Mesendoderm (in vitro differentiated cells): ENCODE measurements at regions not wholly inside any gene's neighbourhood (a gene's known extent, or its start where the extent isn't known, plus 50 kb on each side); places are given as distances from the start of the nearest gene placed in this dataset.

Experiments
- DNase-seq: peaks from one replicate; pipeline ENCODE4 v3.0.0; 2013
- H2AK5ac ChIP-seq: 2 replicates; pipeline ENCODE4 v1.6.1; 2013; ENCODE audit warnings: low read length, inconsistent platforms
- H2BK120ac ChIP-seq: 2 replicates; pipeline ENCODE4 v1.6.1; 2013; ENCODE audit warnings: low read depth, mild to moderate bottlenecking, low read length, moderate library complexity, mixed read lengths
- H2BK15ac ChIP-seq: replicated peaks from 2 replicates; pipeline ENCODE4 v1.6.1; 2013; ENCODE audit warnings: low read depth, mild to moderate bottlenecking, moderate library complexity
- H2BK5ac ChIP-seq: 2 replicates; pipeline ENCODE4 v1.6.1; 2013; ENCODE audit warnings: low read length, inconsistent platforms
- H3K18ac ChIP-seq: 2 replicates; pipeline ENCODE4 v1.6.1; 2013; ENCODE audit warnings: mild to moderate bottlenecking, low read length, mixed read lengths
- H3K23ac ChIP-seq: one replicate; pipeline ENCODE4 v1.6.1; 2013; ENCODE audit warnings: low read length
- H3K27ac ChIP-seq: 2 replicates; pipeline ENCODE4 v1.5.1; 2013; ENCODE audit warnings: low read depth, mild to moderate bottlenecking, inconsistent platforms, low read length, moderate library complexity
- H3K27me3 ChIP-seq: 2 replicates; pipeline ENCODE4 v1.6.1; 2013; ENCODE audit warnings: low read length, control low read depth, mild to moderate bottlenecking, inconsistent platforms; ENCODE audit not compliant: insufficient read depth, poor library complexity
- H3K36me3 ChIP-seq: 2 replicates; pipeline ENCODE4 v1.6.1; 2013; ENCODE audit warnings: low read length, inconsistent platforms; ENCODE audit not compliant: control insufficient read depth, insufficient read depth
- H3K4ac ChIP-seq: one replicate; pipeline ENCODE4 v1.6.1; 2013; ENCODE audit warnings: low read depth, mild to moderate bottlenecking, low read length, moderate library complexity
- H3K4me1 ChIP-seq: 2 replicates; pipeline ENCODE4 v1.6.1; 2013; ENCODE audit warnings: low read depth, low read length, inconsistent platforms; ENCODE audit not compliant: control insufficient read depth
- H3K4me2 ChIP-seq: 2 replicates; pipeline ENCODE4 v1.6.1; 2013; ENCODE audit warnings: low read length
- H3K4me3 ChIP-seq: 2 replicates; pipeline ENCODE4 v1.5.1; 2013; ENCODE audit warnings: mild to moderate bottlenecking, low read length
- H3K56ac ChIP-seq: one replicate; pipeline ENCODE4 v1.6.1; 2013; ENCODE audit warnings: low read length
- H3K79me1 ChIP-seq: 2 replicates; pipeline ENCODE4 v1.6.1; 2013; ENCODE audit warnings: low read length, inconsistent platforms
- H3K79me2 ChIP-seq: 2 replicates; pipeline ENCODE4 v1.6.1; 2013; ENCODE audit warnings: mild to moderate bottlenecking, low read length; ENCODE audit not compliant: control insufficient read depth, insufficient read depth
- H3K9ac ChIP-seq: 2 replicates; pipeline ENCODE4 v1.6.1; 2013; ENCODE audit warnings: low read length, inconsistent platforms
- H4K5ac ChIP-seq: one replicate; pipeline ENCODE4 v1.6.1; 2013; ENCODE audit warnings: low read length
- H4K8ac ChIP-seq: one replicate; pipeline ENCODE4 v1.6.1; 2013; ENCODE audit warnings: low read depth, mild to moderate bottlenecking, control low read depth, low read length, moderate library complexity
- WGBS: extraction: QIAGEN DNeasy Blood & Tissue Kit; methylation state at CpG from one replicate; pipeline ENCODE4 v1.1.7; 2013; ENCODE audit warnings: low lambda C conversion rate, missing lambda C conversion rate; ENCODE audit not compliant: insufficient coverage; ENCODE audit errors: extremely low coverage; 5-methylcytosine and 5-hydroxymethylcytosine counted together

- no peak overlapping the region for H2BK5ac ChIP-seq
- H3K23ac ChIP-seq, result no peak overlapping the region
- DNase-seq, result no peak
- H3K9ac ChIP-seq, result no peak overlapping the region
- no peak overlapping the region for H3K18ac ChIP-seq
- H2BK15ac ChIP-seq, result no peak overlapping the region
- no peak overlapping the region for H3K4me2 ChIP-seq
- no peak overlapping the region for H4K5ac ChIP-seq
- H3K4me3 ChIP-seq, result no peak overlapping the region
- H3K27me3 ChIP-seq, result no peaks in the 10 kb centered on the region
- H2BK120ac ChIP-seq, result no peak overlapping the region
- no peak overlapping the region for H2AK5ac ChIP-seq
- no CpG with 5 or more reads among the region's 3 CpGs for WGBS
- no peak overlapping the region for H3K4ac ChIP-seq
- H4K8ac ChIP-seq, result no peak overlapping the region
- H3K27ac ChIP-seq, result no peak overlapping the region
- H3K4me1 ChIP-seq, result no peaks in the 10 kb centered on the region
- H3K56ac ChIP-seq, result no peak overlapping the region
- no peaks in the 10 kb centered on the region for H3K79me2 ChIP-seq
- no peaks in the 10 kb centered on the region for H3K36me3 ChIP-seq
- no peaks in the 10 kb centered on the region for H3K79me1 ChIP-seq
These were observed 528.9 kb upstream of the ARX start for GRCh38 chrX:25544641-25545040.

- no peak overlapping the region for H3K9ac ChIP-seq
- H3K4ac ChIP-seq, result no peak overlapping the region
- H3K56ac ChIP-seq, result no peak overlapping the region
- WGBS, result no CpG with 5 or more reads among the region's 7 CpGs
- H4K8ac ChIP-seq, result no peak overlapping the region
- H3K4me2 ChIP-seq, result no peak overlapping the region
- DNase-seq, result no peak
- no peak overlapping the region for H2AK5ac ChIP-seq
- no peak overlapping the region for H3K4me3 ChIP-seq
- no peak overlapping the region for H4K5ac ChIP-seq
- no peaks in the 10 kb centered on the region for H3K79me1 ChIP-seq
- H3K27ac ChIP-seq, result no peak overlapping the region
- no peak overlapping the region for H2BK15ac ChIP-seq
- H3K36me3 ChIP-seq, result no peaks in the 10 kb centered on the region
- H2BK5ac ChIP-seq, result no peak overlapping the region
- H3K23ac ChIP-seq, result no peak overlapping the region
- no peaks in the 10 kb centered on the region for H3K4me1 ChIP-seq
- no peaks in the 10 kb centered on the region for H3K27me3 ChIP-seq
- no peak overlapping the region for H3K18ac ChIP-seq
- H2BK120ac ChIP-seq, result no peak overlapping the region
- H3K79me2 ChIP-seq, result no peaks in the 10 kb centered on the region
These were observed 533.0 kb upstream of the ARX start for GRCh38 chrX:25548811-25549210.

- no peak overlapping the region for H4K8ac ChIP-seq
- WGBS, result no CpG with 5 or more reads among the region's 4 CpGs
- no peaks in the 10 kb centered on the region for H3K36me3 ChIP-seq
- no peak overlapping the region for H3K4me3 ChIP-seq
- no peaks in the 10 kb centered on the region for H3K79me1 ChIP-seq
- H3K56ac ChIP-seq, result no peak overlapping the region
- no peak overlapping the region for H3K9ac ChIP-seq
- no peak overlapping the region for H2BK120ac ChIP-seq
- H2BK5ac ChIP-seq, result no peak overlapping the region
- no peak overlapping the region for H3K18ac ChIP-seq
- H3K4me2 ChIP-seq, result no peak overlapping the region
- H3K79me2 ChIP-seq, result no peaks in the 10 kb centered on the region
- H2BK15ac ChIP-seq, result no peak overlapping the region
- H3K4ac ChIP-seq, result no peak overlapping the region
- no peaks in the 10 kb centered on the region for H3K4me1 ChIP-seq
- DNase-seq, result no peak
- no peak overlapping the region for H3K23ac ChIP-seq
- H3K27me3 ChIP-seq, result no peaks in the 10 kb centered on the region
- no peak overlapping the region for H2AK5ac ChIP-seq
- H3K27ac ChIP-seq, result no peak overlapping the region
- no peak overlapping the region for H4K5ac ChIP-seq
These were observed 539.8 kb upstream of the ARX start for GRCh38 chrX:25555521-25555920.

- H3K4ac ChIP-seq, result no peak overlapping the region
- H2BK5ac ChIP-seq, result no peak overlapping the region
- H3K36me3 ChIP-seq, result no peaks in the 10 kb centered on the region
- H3K79me1 ChIP-seq, result no peaks in the 10 kb centered on the region
- no peak overlapping the region for H2AK5ac ChIP-seq
- no peaks in the 10 kb centered on the region for H3K27me3 ChIP-seq
- H3K4me3 ChIP-seq, result no peak overlapping the region
- no peak overlapping the region for H3K9ac ChIP-seq
- no peak overlapping the region for H2BK120ac ChIP-seq
- no peak overlapping the region for H3K4me2 ChIP-seq
- H2BK15ac ChIP-seq, result no peak overlapping the region
- no CpG with 5 or more reads among the region's 2 CpGs for WGBS
- no peaks in the 10 kb centered on the region for H3K4me1 ChIP-seq
- no peak overlapping the region for H4K8ac ChIP-seq
- no peak for DNase-seq
- H3K18ac ChIP-seq, result no peak overlapping the region
- H3K27ac ChIP-seq, result no peak overlapping the region
- H3K23ac ChIP-seq, result no peak overlapping the region
- H4K5ac ChIP-seq, result no peak overlapping the region
- no peak overlapping the region for H3K56ac ChIP-seq
- H3K79me2 ChIP-seq, result no peaks in the 10 kb centered on the region
These were observed 542.4 kb upstream of the ARX start for GRCh38 chrX:25558137-25558536.

- H2AK5ac ChIP-seq, result no peak overlapping the region
- H3K4me3 ChIP-seq, result no peak overlapping the region
- no peak overlapping the region for H3K18ac ChIP-seq
- no peak overlapping the region for H2BK15ac ChIP-seq
- no peak overlapping the region for H2BK5ac ChIP-seq
- H3K27me3 ChIP-seq, result no peaks in the 10 kb centered on the region
- H3K4ac ChIP-seq, result no peak overlapping the region
- no peak overlapping the region for H2BK120ac ChIP-seq
- no peaks in the 10 kb centered on the region for H3K36me3 ChIP-seq
- no peak overlapping the region for H4K8ac ChIP-seq
- no peak overlapping the region for H3K9ac ChIP-seq
- no peaks in the 10 kb centered on the region for H3K79me2 ChIP-seq
- no peak overlapping the region for H4K5ac ChIP-seq
- H3K56ac ChIP-seq, result no peak overlapping the region
- WGBS, result no CpG with 5 or more reads among the region's 1 CpG
- H3K4me1 ChIP-seq, result no peaks in the 10 kb centered on the region
- no peak overlapping the region for H3K27ac ChIP-seq
- H3K23ac ChIP-seq, result no peak overlapping the region
- H3K4me2 ChIP-seq, result no peak overlapping the region
- no peak for DNase-seq
- no peaks in the 10 kb centered on the region for H3K79me1 ChIP-seq
These were observed 545.4 kb upstream of the ARX start for GRCh38 chrX:25561190-25561589.

GRCh38 chrX:25573631-25574030 is 557.9 kb upstream of the ARX start:
- no peaks in the 10 kb centered on the region for H3K79me1 ChIP-seq
- no peak overlapping the region for H2BK120ac ChIP-seq
- no peaks in the 10 kb centered on the region for H3K4me1 ChIP-seq
- no peak overlapping the region for H3K23ac ChIP-seq
- H3K9ac ChIP-seq, result no peak overlapping the region
- no peak for DNase-seq
- H3K56ac ChIP-seq, result no peak overlapping the region
- H3K4me3 ChIP-seq, result no peak overlapping the region
- H3K27me3 ChIP-seq, result no peaks in the 10 kb centered on the region
- no peak overlapping the region for H3K4ac ChIP-seq
- H3K18ac ChIP-seq, result no peak overlapping the region
- H2BK5ac ChIP-seq, result no peak overlapping the region
- H3K36me3 ChIP-seq, result no peaks in the 10 kb centered on the region
- no peaks in the 10 kb centered on the region for H3K79me2 ChIP-seq
- no peak overlapping the region for H4K8ac ChIP-seq
- H2BK15ac ChIP-seq, result no peak overlapping the region
- H4K5ac ChIP-seq, result no peak overlapping the region
- H3K4me2 ChIP-seq, result no peak overlapping the region
- H2AK5ac ChIP-seq, result no peak overlapping the region
- H3K27ac ChIP-seq, result no peak overlapping the region
